H1 (cell line): ENCODE measurements at regions not wholly inside any gene's neighbourhood (a gene's known extent, or its start where the extent isn't known, plus 50 kb on each side); places are given as distances from the start of the nearest gene placed in this dataset.

Source experiments
- BRCA1 ChIP-seq: IDR thresholded peaks from 2 replicates; pipeline ENCODE4 v1.6.1; 2012; ENCODE audit warnings: low read depth, low read length, improper control_type of control experiment
- EP300 ChIP-seq, 2 experiments: IDR thresholded peaks; 1 replicate in 1 of 2; 2 replicates in 1 of 2; pipeline ENCODE4 v1.6.1; 2011 to 2012; ENCODE audit warnings: low read depth in 2 of 2, low read length in 2 of 2, mild to moderate bottlenecking in 2 of 2, borderline replicate concordance in 1 of 2, inconsistent platforms in 1 of 2, moderate library complexity in 1 of 2
- KDM1A ChIP-seq: fragments of 200-600, 300-600 bp; sonication (generic); IDR thresholded peaks from 2 replicates; pipeline ENCODE4 v1.7.1; 2016; ENCODE audit warnings: mild to moderate bottlenecking, low read length, borderline replicate concordance
- RAD21 ChIP-seq, 2 experiments: IDR thresholded peaks in 1 of 2; conservative IDR thresholded peaks in 1 of 2; 2 replicates each; pipeline ENCODE4 v1.6.1; 2011; ENCODE audit warnings: low read depth in 2 of 2, low read length in 2 of 2, improper control_type of control experiment in 1 of 2, inconsistent platforms in 1 of 2, mild to moderate bottlenecking in 1 of 2, moderate library complexity in 1 of 2
- SIN3A ChIP-seq, 2 experiments: IDR thresholded peaks in 1 of 2; conservative IDR thresholded peaks in 1 of 2; 2 replicates each; pipeline ENCODE4 v1.6.1; 2011 to 2012; ENCODE audit warnings: low read length in 2 of 2, improper control_type of control experiment in 1 of 2, low read depth in 1 of 2, mild to moderate bottlenecking in 1 of 2

- TF ChIP-seq EP300 (IDR thresholded peaks at IDR 0.05; ENCODE audit: borderline replicate concordance in 1 of 2, low read depth in 2 of 2, low read length in 2 of 2) = no peak
- TF ChIP-seq SIN3A (conservative IDR thresholded peaks at IDR 0.05 in 1 of 2, IDR thresholded peaks at IDR 0.05 in 1 of 2; ENCODE audit: low read depth in 1 of 2, low read length in 2 of 2) = no peak
- no peak for TF ChIP-seq KDM1A
- no peak for TF ChIP-seq BRCA1
- no peak for TF ChIP-seq RAD21 (IDR thresholded peaks at IDR 0.05 in 1 of 2, conservative IDR thresholded peaks at IDR 0.05 in 1 of 2; ENCODE audit: low read depth in 2 of 2, low read length in 2 of 2)
These were observed 182.6 kb downstream of the PHLDA1 start (continued) for GRCh38 chr12:75848961-75849360.
